ENCODE measurements at regions not wholly inside any gene's neighbourhood (a gene's known extent, or its start where the extent isn't known, plus 50 kb on each side); places are given as distances from the start of the nearest gene placed in this dataset.

- DNase-seq (ENCODE audit: low read depth): no peak
- TF ChIP-seq CTCF (IDR thresholded peaks at IDR 0.05; ENCODE audit: insufficient read depth, low read length, poor library complexity, severe bottlenecking): no peak
- Histone ChIP-seq H3K36me3 (ENCODE audit: control insufficient read depth, insufficient read depth, low read length) (no peaks in the 10 kb centered on the region), H3K27me3 (ENCODE audit: control insufficient read depth, insufficient read depth, low read length) (no peaks in the 10 kb centered on the region), H3K4me3 (ENCODE audit: low read depth, low read length) (no peak overlapping the region)
Measured at GRCh38 chr6:156697225-156697830, 79.8 kb upstream of the ARID1B start.

DNA sequence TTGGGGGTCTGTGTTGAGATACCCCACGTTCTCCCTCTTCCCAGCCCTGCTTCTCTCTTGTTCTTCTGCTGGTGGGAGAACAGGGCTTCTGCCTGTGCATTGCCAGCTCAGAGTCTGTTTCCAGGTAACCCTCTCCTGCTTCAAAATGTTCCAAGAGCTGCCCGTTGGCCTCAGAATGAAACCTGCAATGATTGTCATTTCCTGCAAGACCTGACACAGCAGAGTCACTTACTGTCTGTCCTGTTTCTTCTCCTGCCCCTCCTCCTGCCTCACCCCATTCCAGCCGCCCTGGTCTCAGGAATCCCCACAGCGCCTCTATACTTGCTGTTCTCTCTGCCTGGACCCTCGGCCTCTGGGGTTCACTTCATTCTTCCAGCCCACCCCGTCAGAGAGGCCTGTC, 81.4 kb upstream of the ARID1B start:
- DNase-seq (ENCODE audit: low read depth): no peak
- no peaks in the 10 kb centered on the region for H3K36me3 ChIP-seq (ENCODE audit: control insufficient read depth, insufficient read depth, low read length)
- no peak for TF ChIP-seq CTCF (IDR thresholded peaks at IDR 0.05; ENCODE audit: insufficient read depth, low read length, poor library complexity, severe bottlenecking)
- no peaks in the 10 kb centered on the region for H3K27me3 ChIP-seq (ENCODE audit: control insufficient read depth, insufficient read depth, low read length)
- H3K4me3 ChIP-seq (ENCODE audit: low read depth, low read length): no peak overlapping the region

DNA sequence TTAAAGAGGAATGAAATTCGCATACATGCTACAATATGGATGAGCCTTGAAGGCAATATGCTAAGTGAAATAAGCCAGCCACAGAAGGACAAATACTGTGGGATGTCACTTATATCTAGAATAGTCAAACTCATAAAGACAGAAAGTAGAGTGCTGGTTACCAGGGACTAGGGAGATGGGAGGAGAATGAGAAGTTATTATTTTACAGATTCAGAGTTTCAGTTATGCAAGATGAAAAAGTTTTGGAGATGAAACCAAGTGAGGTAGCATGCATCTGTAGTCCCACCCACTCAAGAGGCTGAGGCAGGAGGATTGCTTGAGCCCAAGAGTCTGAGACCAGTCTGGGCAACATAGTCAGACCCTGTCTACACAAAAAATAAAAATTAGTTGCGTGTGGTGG, 82.5 kb upstream of the ARID1B start:
- H3K4me3 ChIP-seq (ENCODE audit: low read depth, low read length): no peak overlapping the region
- no peak for DNase-seq (ENCODE audit: low read depth)
- H3K27me3 ChIP-seq (ENCODE audit: control insufficient read depth, insufficient read depth, low read length): no peaks in the 10 kb centered on the region
- TF ChIP-seq CTCF (IDR thresholded peaks at IDR 0.05; ENCODE audit: insufficient read depth, low read length, poor library complexity, severe bottlenecking): no peak
- no peaks in the 10 kb centered on the region for H3K36me3 ChIP-seq (ENCODE audit: control insufficient read depth, insufficient read depth, low read length)

GRCh38 chr6:156691018-156691417, 86.2 kb upstream of the ARID1B start:
- no peak overlapping the region for H3K4me3 ChIP-seq (ENCODE audit: low read depth, low read length)
- DNase-seq (ENCODE audit: low read depth): no peak
- no peak for TF ChIP-seq CTCF (IDR thresholded peaks at IDR 0.05; ENCODE audit: insufficient read depth, low read length, poor library complexity, severe bottlenecking)
- H3K27me3 ChIP-seq (ENCODE audit: control insufficient read depth, insufficient read depth, low read length): no peaks in the 10 kb centered on the region
- no peaks in the 10 kb centered on the region for H3K36me3 ChIP-seq (ENCODE audit: control insufficient read depth, insufficient read depth, low read length)

GRCh38 chr6:156689656-156690055, 87.5 kb upstream of the ARID1B start:
- Histone ChIP-seq H3K27me3 (ENCODE audit: control insufficient read depth, insufficient read depth, low read length) (no peaks in the 10 kb centered on the region), H3K4me3 (ENCODE audit: low read depth, low read length) (no peak overlapping the region), H3K36me3 (ENCODE audit: control insufficient read depth, insufficient read depth, low read length) (no peaks in the 10 kb centered on the region)
- DNase-seq (ENCODE audit: low read depth): no peak
- TF ChIP-seq CTCF (IDR thresholded peaks at IDR 0.05; ENCODE audit: insufficient read depth, low read length, poor library complexity, severe bottlenecking): no peak

GRCh38 chr6:156688620-156688971, 88.6 kb upstream of the ARID1B start:
- no peak for DNase-seq (ENCODE audit: low read depth)

More at GRCh38 chr6:156688620-156688971, 88.6 kb upstream of the ARID1B start:
- TF ChIP-seq CTCF (IDR thresholded peaks at IDR 0.05; ENCODE audit: insufficient read depth, low read length, poor library complexity, severe bottlenecking): no peak
- no peaks in the 10 kb centered on the region for H3K27me3 ChIP-seq (ENCODE audit: control insufficient read depth, insufficient read depth, low read length)
- H3K4me3 ChIP-seq (ENCODE audit: low read depth, low read length): no peak overlapping the region
- no peaks in the 10 kb centered on the region for H3K36me3 ChIP-seq (ENCODE audit: control insufficient read depth, insufficient read depth, low read length)
